ENCODE measurements at regions not wholly inside any gene's neighbourhood (a gene's known extent, or its start where the extent isn't known, plus 50 kb on each side); places are given as distances from the start of the nearest gene placed in this dataset.

GRCh38 chr10:129020651-129021330 is 446.2 kb upstream of the MGMT start:
- ATAC-seq: no peak
- H3K27ac ChIP-seq: no peak overlapping the region
- H3K27me3 ChIP-seq: no peaks in the 10 kb centered on the region
- H3K4me3 ChIP-seq: no peak overlapping the region
- no peak for TF ChIP-seq CTCF (IDR thresholded peaks at IDR 0.05)
- peaks cover 5% of the 10 kb centered on the region for H3K4me1 ChIP-seq
- intact Hi-C loops (cut with DNase I): no loop called here
- DNase-seq: no peak
- no peaks in the 10 kb centered on the region for H3K36me3 ChIP-seq
- H3K9me3 ChIP-seq: no peaks in the 10 kb centered on the region

- Histone ChIP-seq H3K4me1 (peaks cover 5% of the 10 kb centered on the region), H3K27me3 (no peaks in the 10 kb centered on the region), H3K27ac (no peak overlapping the region), H3K4me3 (no peak overlapping the region), H3K9me3 (no peaks in the 10 kb centered on the region), H3K36me3 (no peaks in the 10 kb centered on the region)
- no peak for TF ChIP-seq CTCF (IDR thresholded peaks at IDR 0.05)
- ATAC-seq: peak; percentile 21
- intact Hi-C loops (cut with DNase I): no loop called here
- DNase-seq: no peak
Observed at GRCh38 chr10:129021594-129022304, 445.3 kb upstream of the MGMT start.

- TF ChIP-seq CTCF (IDR thresholded peaks at IDR 0.05): no peak
- H3K36me3 ChIP-seq: no peaks in the 10 kb centered on the region
- H3K4me1 ChIP-seq: peaks cover 5% of the 10 kb centered on the region
- DNase-seq (no peak), ATAC-seq (no peak)
- intact Hi-C loops (cut with DNase I): no loop called here
- no peak overlapping the region for H3K4me3 ChIP-seq
- no peak overlapping the region for H3K27ac ChIP-seq
- H3K9me3 ChIP-seq: no peaks in the 10 kb centered on the region
- H3K27me3 ChIP-seq: no peaks in the 10 kb centered on the region
Observed at GRCh38 chr10:129023082-129023481, 444.0 kb upstream of the MGMT start.

GRCh38 chr10:129024046-129024445 is 443.0 kb upstream of the MGMT start:
- peaks cover 7% of the 10 kb centered on the region for H3K27me3 ChIP-seq
- H3K4me3 ChIP-seq: no peak overlapping the region
- no peaks in the 10 kb centered on the region for H3K9me3 ChIP-seq
- peaks cover 5% of the 10 kb centered on the region for H3K4me1 ChIP-seq
- no peak for TF ChIP-seq CTCF (IDR thresholded peaks at IDR 0.05)
- DNase-seq (no peak), ATAC-seq (no peak)
- intact Hi-C loops (cut with DNase I): no loop called here
- no peaks in the 10 kb centered on the region for H3K36me3 ChIP-seq
- no peak overlapping the region for H3K27ac ChIP-seq

GRCh38 chr10:129025787-129026186 is 441.3 kb upstream of the MGMT start:
- DNase-seq (no peak), ATAC-seq (no peak)
- no peaks in the 10 kb centered on the region for H3K9me3 ChIP-seq
- peaks cover 20% of the 10 kb centered on the region for H3K27me3 ChIP-seq
- no peak for TF ChIP-seq CTCF (IDR thresholded peaks at IDR 0.05)
- intact Hi-C loops (cut with DNase I): no loop called here
- H3K36me3 ChIP-seq: no peaks in the 10 kb centered on the region
- no peak overlapping the region for H3K4me3 ChIP-seq
- H3K4me1 ChIP-seq: peaks cover 5% of the 10 kb centered on the region
- no peak overlapping the region for H3K27ac ChIP-seq
